GM19240 (cell line): ENCODE measurements at regions not wholly inside any gene's neighbourhood (a gene's known extent, or its start where the extent isn't known, plus 50 kb on each side); places are given as distances from the start of the nearest gene placed in this dataset.
"Not testable (repeated sequence)": the region's sequence is repeated elsewhere in the genome, so short reads cannot be mapped to it uniquely, and the experiment has no call there.

Experiments used
- DNase-seq: peaks from one replicate; pipeline ENCODE4 v3.0.0; 2011; ENCODE audit warnings: low spot score; ENCODE audit not compliant: insufficient read length

DNA sequence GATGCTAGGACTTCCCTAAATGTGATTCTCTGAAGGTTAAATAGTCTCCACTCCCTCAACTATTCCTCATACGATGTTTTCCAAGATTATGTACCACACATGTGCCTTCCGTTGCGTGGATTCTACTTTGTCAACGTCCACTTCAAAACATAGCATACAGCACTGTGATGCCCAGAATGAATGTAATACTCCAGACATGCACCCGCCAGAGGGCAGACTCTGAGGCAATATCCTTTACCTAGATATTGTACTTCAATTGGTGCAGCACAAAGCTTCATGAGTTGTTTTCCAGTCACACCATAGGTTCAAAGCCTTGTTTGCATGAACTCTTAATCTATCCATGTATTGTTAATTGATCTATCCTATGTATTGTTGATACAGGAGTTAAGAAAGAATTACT, 201.0 kb upstream of the NABP1 start:
- DNase-seq, result no peak

DNA sequence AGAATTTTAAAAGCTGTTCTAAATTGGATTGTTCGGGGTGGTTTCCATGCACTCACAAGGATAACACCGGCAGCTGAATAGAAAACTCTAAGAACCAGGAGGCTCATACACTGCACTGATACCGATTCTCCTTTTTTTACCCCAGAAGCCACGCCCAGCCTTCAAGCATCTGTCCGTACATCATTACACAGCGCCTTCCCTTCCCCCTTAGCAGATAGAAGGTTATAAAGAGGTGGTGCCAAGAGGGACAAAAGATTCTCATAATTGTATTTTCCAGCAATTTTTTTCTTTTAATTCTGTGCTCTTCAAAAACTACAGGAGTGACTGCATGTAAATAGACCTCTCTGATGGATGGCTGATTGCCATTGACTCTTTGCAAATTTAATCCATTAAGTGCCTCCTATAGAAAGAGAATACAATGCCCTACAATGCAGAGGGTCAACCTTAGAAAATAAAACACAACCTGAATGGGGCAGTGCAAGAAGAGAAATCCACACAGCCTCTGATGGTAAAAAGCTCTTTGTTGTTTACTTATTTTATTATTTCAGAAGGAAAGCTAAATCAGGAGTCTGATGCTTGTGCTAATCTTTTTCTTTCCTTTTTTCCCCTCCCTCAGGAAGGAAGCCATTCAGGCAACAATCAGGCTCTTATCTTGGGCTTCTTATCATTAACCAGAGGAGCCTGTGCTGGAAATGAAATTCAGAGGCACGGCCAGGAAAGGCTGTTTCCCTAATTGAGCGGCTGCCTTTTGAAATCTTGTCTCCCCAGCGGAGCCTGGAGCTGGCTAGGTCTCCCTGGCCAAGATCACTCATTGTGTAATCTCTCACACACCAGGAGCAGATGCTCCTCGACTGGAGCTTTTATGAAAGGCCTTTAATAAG, 198.9 kb upstream of the NABP1 start:
- DNase-seq, result no peak

DNA sequence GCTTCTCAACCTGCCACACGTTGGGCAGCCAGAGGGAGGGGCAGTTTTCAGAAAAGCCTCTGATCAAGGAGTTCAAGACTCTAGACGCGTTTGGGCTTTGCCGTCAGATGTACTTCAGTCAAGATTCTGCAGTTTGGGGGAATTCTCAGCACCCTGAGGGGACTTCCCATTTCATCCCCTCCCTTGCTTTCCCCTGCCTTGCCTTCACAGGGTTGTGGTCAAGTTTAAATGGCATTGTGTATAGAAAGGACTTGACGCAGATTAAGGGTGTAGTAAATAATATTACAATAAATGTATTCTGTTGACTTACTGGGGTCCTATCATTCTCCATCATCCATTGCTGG, 198.3 kb upstream of the NABP1 start:
- DNase-seq, result no peak

DNA sequence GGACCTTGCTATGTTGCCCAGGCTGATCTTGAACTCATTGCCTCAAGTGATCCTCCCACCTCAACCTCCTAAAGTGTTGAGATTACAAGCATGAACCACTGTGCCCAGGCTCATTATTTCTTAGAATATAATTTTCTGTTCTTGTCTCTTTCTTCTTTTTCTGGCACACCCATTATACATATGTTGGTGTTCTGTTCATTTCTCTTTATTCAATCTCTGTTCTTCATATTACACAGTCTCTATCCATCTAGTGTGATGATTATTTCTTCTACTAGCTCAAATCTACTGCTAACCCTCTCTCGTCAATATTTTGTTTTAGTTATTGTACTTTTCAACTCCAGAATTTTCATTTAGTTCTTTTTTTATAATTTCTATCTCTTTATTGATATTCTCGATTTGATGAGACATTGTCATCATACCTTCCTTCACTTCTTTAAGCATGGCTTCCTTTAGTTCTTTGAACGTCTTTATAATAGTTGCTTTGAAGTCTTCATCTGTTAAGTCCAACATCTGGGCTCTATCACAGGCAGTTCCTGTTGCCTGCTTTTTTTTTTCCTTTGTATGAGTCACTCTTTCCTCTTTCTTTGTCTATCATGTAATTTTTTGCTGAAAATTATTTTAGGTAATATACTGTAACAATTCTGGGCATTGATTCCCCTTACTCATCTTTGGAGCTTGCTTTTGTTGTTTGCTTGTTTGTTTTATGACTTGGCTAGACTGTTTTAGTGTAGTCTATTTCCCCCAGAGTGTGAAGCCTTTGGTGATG, 196.4 kb upstream of the NABP1 start:
- DNase-seq, result no peak

DNA sequence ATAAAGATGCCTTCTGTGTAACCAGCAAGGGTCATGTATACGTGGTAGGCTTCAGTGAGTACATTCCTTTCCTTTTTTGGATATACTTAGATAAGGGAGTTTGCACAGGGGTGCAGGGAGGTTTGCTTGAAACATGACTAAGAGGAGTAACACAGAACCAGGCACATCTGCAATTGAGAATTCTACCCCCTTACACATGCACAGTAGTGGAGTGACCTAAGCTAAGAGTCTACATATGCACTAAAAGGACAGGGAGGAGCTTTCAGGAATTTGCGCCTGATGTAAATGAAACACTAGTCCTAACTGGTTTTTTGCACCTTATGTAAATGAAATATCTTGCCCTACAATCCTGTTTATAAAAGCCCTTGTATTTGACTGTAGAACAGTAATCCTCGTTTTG, 194.8 kb upstream of the NABP1 start:
- no peak for DNase-seq

DNA sequence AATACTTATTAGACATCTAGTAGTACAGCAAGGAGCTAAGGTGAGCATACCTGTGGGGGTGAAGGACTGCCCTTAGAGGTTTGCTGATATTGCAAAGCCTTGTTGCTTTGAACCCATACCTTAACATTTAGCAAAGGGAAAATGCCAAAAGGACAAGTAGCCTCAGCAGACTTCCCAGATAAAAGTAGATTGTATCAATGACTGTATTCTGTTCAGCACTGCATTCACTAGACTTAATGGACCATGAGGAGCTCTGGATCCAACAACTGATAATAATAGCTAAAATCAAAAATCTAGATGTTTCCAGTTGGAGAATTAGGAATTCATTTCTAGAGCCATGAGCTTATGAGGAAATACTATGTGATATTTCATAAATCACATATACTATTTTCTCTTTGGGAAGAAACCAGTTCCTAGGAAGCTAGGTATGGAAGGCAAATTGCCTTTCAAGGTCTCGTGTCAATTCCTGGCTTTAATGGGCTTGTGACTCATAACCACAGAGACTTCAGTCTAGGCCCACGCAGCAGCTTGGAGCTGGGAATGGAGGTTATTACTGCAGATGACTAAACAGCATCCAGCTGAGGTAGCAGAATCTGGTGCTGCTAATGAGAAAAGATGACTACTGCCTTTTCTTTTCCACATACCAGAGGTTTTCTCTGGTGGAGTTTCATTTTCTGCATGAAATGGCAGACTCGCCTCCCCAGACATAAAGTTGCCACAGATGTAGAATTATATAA, 191.2 kb upstream of the NABP1 start:
- DNase-seq, result no peak

DNA sequence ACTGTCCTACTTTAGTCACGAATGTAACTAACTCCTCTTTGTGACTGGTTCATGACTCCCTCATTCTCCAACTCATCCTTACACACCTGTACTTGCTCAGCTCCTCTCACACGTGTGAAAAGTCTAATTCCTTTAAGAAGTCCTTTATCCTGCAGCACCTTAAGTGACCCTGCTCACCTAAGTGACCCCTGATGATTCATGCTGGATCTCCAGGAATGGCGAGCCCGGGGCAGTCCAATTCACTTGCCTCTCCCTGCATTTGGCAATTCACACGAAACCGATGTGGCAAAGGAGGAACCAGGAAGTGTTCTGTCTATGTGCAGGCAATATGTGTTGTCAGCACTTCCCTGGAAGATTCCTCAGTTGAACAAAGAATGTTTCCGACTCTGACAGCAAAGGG, 189.8 kb upstream of the NABP1 start:
- DNase-seq, result no peak

DNA sequence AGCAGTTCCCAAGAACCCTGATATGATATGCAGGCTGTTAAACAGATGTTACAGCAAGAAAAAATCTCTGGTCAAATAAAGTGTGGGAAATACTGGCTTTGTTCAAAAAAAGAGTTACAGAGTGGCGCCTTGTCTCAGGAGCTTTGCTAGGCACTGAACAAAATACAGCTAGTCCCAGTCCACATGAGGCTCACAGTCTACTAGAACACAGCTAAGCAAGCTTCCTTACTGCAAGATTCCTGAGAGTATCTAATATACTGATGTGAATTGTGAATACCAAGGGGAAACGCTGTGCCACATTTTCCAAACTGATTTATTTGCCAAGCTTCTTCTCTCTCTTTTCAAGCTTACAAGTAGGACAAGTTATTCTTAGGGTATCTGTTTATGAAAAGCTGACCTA, 188.8 kb upstream of the NABP1 start:
- no peak for DNase-seq

DNA sequence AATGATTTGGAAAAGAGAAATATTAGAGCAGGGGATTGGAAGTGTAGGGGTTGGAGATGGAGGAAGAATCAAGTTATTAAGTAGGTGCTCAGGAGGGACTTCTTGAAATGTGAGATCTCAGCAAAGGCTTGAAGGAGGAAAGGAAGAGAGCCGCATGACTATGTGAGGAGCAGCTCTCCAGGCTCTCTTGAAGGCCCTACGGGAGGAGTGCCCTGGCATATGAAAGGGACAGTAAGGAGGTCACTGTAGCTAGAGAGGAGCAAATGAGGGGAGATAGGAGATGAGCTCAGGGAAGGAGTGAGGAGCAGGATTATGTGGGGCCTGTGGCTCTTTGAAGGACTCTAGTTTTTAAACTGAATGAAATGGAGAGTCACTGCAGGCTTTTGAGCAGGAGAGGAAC, 181.1 kb upstream of the NABP1 start:
- DNase-seq, result no peak

DNA sequence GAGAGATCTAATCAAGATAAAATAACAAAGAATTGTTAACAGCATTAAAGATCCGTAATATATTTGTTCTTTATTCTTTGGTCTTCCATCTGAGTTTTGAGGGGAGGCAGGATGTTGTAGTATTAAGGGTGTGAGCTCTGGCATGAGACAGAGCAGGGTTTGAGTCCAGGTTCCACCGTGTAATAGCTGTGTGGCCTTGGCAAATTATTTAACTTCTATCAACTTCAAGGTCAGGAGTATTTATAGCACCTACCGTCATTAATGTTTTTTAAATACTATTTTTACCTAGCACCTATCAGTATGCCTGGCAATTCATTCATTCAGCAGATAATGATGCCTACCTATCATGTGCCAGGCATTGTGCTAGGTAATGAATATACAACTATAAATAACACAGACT, 180.1 kb upstream of the NABP1 start:
- no peak for DNase-seq

DNA sequence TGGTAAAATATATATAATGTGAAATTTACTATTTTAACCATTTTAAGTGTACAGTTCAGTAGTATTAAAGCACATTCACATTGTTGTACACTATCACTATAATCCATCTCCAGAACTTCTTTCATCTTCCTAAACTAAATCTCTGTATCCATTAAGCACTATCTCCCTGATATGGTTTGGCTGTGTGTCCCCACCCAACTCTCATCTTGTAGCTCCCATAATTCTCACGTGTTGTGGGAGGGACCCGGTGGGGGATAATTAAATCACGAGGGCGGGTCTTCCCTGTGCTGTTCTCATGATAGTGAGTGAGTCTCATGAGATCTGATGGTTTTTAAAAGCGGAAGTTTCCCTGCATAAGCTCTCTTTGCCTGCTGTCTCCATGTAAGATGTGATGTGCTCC, 178.9 kb upstream of the NABP1 start:
- DNase-seq, result no peak

DNA sequence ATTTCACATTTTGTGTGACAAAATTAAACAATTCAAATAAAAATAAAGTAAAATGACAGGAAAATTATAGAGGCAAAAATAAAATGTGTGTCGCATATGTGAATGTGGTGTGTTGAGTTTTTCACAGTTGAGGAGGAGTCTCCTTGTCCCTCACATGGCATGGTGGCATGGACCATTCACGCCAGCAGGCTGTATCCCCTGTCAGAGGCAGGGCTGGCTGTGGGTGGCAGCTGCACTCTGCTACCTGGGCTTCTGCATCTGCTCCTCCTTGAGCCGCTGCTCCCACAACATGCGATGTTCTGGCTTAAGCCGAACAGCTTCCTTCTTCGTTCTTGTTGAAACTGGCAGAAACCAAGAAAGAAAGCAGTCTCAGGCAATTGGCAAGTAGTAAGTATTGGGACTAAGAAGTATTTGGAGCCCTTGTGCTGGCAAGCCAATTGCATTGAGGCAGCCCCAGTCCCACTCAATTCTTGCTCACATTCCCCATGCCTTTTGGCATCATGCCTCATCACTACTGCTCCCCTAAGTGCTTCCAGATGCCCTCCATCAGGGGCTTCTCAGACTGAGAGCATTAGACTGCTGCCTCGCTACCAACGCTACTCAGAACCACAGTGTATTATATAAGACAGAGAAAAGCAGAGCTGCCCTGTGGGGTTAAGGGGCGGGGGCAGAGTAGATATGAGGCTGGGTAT, 177.9 kb upstream of the NABP1 start:
- no peak for DNase-seq

DNA sequence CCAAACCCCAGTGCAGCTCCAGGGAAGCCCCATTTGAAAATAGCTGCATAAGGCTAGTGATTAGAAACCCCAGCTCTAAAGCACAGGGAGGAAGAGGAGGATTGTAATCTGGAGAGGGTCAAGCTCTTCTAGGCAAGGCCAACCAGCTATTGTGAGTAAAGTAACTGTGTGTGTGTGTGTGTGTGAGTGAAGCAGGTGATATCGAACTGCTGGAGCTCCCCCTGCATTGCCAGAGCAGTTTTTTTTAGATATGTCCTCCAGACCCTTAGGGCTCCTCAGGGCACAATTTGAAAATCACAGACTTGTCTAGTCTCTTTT, 177.4 kb upstream of the NABP1 start:
- no peak for DNase-seq

DNA sequence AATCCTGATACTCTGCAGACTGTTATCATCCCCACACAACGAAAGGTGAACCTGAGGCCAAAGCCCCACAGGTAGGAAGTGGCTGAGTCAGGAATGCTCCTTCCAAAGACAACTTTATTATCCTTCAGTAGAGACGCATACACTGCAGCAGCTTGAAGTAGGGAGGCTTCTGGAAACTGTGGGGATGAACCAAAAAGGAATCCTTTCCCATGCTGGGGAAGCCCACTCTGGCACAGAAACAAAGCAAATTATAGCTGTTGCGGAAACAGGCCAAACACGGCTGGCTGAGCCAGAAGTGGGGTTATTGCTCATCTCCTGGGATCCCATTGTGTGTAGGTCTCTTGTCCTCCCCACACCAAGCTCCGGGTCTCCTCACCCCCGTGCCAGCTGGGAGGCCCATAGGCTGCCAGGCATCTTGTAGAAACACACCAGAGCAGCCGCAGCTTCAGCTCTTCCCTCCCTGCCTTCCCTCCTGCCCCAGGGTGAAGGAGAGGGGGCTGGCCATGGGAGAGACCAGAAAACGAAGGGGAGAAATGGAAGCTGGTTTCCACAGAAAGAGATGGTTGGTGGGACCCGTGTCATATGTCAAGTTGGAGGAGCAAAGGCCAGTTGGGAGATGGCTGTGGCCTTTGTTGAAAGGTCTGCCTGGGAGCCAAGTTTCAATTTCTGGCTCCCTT, 176.9 kb upstream of the NABP1 start:
- no peak for DNase-seq

DNA sequence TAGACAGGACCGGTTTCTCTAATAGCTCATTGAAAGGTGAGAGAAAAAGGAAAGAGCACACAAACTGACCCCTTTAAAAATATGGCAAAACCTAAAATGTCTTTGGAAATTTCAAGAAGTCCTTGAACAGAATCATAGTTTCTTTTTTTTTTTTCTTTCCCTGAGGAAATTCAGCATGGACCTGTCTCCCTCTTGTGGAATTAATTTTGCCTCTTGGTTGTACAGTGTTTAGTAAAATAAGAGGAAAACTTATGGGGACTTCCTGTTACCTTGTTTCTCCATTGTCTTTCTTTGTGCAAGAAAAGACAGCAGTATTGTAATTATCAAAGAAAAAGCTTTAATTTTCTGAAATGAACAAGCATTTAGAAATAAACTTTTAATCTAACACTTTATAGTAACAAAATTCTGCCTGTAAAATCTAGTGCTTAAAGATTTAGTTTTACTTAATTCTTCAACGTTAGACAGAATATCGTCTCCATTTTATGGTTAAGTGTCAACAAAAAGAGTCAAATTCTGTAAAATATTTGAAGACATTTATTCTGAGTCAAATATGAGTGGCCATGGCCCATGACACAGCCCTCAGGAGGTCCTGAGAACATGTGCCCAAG, 176.3 kb upstream of the NABP1 start:
- no peak for DNase-seq

DNA sequence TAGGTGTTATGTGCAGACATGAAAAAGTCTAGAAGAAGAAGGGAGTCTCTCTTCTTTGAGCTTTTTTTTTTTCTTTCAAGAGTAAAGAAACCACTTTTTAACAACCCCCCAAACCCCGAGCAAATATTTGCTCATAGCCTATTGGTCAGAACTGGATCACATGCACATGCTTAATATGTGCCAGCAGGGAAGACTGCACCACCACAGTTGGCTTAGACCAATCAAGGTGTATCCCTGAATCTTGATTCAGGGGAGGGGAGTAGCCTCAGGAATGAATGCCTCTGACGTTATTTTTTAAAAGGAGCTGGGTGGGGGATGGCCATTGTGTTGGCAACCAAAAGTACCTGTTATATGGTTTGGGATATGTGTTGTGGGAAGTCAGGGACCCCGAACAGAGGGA, 171.4 kb upstream of the NABP1 start:
- DNase-seq, result no peak

DNA sequence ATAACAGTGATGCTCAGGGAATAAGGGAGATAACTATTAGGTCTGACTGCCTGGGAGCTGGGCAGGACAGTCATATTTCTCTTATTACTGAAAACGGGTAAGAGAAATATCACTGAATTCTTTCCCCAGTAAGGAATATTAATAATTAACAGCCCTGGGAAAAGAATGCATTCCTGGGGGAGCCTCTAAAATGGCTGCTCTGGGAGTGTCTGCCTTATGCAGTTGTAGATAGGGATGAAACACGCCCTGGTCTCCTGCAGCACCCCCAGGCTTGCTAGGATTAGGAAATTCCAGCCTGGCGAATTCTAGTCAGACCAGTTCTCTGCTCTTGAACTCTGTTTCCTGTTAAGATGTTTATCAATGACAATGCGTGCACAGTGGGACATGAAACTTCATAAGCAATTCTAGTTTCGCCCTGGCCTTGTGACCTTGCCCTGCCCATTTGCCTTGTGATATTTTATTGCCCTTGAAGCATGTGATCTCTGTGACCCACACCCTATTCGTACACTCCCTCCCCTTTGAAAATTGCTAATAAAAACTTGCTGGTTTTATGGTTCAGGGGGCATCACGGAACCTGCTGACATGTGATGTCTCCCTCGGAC, 170.6 kb upstream of the NABP1 start:
- not testable (repeated sequence) for DNase-seq

DNA sequence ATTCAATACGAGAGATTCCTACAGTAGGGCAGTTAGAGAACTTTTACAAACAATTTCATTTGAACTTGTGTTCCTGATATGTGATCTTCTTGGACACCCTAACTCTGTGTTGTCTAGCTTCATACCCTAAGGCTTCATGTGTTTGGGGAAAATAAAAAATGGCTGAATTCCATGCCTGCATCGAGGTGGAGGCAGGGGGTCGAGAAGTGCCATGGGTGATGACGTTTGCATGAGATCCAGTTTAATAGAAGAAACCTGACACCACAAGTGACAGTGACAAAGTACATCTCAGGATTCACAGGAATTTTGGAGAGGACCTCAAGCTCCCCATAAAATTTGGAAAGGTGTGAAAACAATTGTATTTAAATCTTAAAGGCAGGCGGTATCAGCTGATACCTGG, 169.2 kb upstream of the NABP1 start:
- no peak for DNase-seq

DNA sequence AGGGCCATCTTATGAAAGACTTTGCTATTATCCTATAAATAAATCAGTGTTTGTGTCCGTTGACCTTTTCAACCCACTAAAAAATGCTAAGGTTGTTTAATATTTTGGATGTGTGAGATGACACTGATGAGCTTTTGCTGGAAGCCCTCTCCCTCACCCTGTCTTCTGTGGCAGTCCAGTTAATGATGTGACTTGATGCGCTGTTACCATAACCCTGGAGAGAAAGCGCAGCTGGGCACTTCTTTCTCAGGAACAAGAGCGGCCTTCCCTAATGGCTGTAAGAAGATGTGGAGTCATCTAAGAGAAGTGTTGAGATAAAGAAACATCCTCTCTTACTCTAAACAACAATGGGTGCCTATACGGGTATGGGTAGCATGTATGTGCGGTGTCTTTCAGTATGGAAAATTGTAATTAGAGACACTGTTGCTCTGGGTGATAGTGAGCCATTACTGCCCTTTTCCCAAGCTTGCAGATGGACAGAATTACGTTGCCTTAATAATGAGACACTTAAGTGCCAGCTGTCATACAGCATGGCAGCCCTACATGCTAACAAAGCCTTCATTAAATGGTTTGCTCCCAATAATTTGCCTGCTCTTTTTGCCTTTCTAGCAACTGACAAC, 165.6 kb upstream of the NABP1 start:
- no peak for DNase-seq

DNA sequence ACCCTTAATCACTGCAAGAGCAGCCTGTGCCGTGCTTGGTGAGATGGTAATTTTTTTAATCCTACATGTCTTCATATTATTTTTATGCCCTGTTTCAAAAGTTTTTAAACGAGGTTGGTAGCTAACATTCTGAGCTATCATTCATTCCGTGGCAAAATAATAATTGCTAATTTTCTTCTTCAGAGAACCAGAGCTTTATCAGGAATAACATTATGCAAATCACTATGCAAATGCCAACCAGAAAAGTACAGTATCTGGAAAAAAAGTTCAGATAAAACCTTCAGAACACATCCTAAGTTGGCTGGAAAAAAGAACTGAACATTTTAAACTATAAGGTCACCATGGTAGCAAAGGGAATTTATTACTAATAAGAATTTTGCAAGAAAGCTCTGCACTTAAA, 165.1 kb upstream of the NABP1 start:
- DNase-seq, result no peak
